Choroid plexus epithelial cell (primary cell): ENCODE measurements at regions not wholly inside any gene's neighbourhood (a gene's known extent, or its start where the extent isn't known, plus 50 kb on each side); places are given as distances from the start of the nearest gene placed in this dataset.

Source experiments
- DNase-seq: peaks from one replicate; pipeline ENCODE4 v3.0.0-alpha.2; 2010; ENCODE audit warnings: low read depth
- H3K4me3 ChIP-seq: 2 replicates; pipeline ENCODE4 v1.5.1; 2011; ENCODE audit warnings: low read depth, mild to moderate bottlenecking, control low read depth, low read length, moderate library complexity
- TF ChIP-seq, protein P1 (sequence below): conservative IDR thresholded peaks from 2 replicates; pipeline ENCODE4 v1.5.1; 2011; ENCODE audit warnings: low read depth, mild to moderate bottlenecking, control low read depth, inconsistent platforms, low read length, moderate library complexity

DNA sequence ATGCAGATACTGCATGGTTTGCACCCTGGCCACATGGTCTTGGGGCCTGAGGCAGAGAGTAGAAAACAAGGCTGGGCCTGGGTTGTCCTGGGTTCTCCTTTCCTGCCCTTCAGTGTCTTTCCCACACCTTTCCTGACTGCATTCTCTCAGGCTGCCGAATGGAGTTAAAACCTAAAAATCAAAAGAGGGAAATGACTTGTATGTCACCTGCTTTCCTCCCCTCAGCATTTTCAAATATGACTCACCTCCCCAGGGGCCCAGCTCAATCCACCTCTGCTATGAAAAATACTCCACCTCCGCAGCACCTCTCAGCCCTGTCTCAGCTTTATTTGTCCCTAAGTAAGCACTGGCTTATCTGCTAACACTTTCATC lies 457.8 kb upstream of the MEX3C start:
- TF ChIP-seq, protein P1, sequence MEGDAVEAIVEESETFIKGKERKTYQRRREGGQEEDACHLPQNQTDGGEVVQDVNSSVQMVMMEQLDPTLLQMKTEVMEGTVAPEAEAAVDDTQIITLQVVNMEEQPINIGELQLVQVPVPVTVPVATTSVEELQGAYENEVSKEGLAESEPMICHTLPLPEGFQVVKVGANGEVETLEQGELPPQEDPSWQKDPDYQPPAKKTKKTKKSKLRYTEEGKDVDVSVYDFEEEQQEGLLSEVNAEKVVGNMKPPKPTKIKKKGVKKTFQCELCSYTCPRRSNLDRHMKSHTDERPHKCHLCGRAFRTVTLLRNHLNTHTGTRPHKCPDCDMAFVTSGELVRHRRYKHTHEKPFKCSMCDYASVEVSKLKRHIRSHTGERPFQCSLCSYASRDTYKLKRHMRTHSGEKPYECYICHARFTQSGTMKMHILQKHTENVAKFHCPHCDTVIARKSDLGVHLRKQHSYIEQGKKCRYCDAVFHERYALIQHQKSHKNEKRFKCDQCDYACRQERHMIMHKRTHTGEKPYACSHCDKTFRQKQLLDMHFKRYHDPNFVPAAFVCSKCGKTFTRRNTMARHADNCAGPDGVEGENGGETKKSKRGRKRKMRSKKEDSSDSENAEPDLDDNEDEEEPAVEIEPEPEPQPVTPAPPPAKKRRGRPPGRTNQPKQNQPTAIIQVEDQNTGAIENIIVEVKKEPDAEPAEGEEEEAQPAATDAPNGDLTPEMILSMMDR = no peak
- no peak for DNase-seq
- no peak overlapping the region for H3K4me3 ChIP-seq

DNA sequence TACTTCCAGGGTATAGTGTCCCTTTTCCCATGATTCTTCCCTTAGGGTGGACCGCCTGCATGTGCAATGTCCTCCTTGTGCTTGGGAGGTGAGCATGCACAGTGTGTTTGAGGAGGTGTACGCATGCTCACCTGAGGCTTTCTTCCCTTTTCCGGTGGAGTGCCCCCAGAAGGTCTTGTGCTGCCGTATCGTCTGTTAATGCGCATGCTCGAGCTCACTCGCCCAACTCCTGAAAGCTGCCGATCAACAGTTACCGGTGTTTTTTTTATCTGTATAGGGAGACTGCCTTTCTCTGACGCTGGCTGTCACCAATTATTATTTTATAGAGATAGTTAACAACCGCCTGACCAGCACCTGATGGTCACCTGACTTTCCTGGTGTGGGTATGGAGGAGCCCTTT lies 458.8 kb upstream of the MEX3C start:
- H3K4me3 ChIP-seq = no peak overlapping the region
- TF ChIP-seq, protein P1 = no peak
- no peak for DNase-seq

DNA sequence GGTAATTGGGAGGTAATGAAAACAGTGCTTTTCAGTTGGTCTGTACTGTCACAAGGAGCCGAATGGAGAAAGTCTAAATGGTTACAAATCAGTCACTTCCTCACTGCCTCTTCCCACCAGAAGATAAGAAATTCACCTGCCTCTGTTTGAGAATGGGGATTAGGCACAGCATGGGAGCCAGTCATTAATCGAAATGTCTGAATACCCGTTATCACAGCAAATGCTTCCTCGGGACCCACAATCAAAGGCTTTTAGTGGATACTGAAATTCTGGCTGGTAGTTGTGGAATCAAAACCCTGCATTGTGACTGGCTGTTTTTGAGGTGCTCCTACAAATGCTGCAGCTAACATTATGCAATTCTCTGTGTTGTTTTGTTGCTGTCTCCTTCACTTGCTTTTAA lies 461.0 kb upstream of the MEX3C start:
- no peak for DNase-seq
- no peak overlapping the region for H3K4me3 ChIP-seq
- TF ChIP-seq, protein P1 = no peak

DNA sequence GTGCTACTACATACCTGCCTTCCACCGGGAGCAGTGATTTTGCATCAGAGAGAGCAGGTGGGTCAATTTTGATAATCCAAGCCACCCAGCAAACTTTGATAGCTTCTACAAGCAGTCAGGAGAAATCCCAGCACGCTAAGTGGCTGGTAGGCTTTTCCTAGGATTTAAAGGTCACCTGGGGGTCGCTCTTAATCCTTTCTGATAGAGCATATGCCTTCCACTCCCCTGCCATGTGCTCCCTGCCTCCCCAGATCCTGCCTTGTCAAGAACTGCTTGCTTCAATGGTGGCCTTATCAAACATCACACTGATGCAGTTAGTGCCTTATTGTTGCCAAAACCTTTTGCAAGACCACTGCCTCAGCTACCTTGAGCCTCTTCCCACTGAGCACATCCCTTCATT lies 462.3 kb upstream of the MEX3C start:
- no peak for DNase-seq
- TF ChIP-seq, protein P1 = no peak
- no peak overlapping the region for H3K4me3 ChIP-seq

DNA sequence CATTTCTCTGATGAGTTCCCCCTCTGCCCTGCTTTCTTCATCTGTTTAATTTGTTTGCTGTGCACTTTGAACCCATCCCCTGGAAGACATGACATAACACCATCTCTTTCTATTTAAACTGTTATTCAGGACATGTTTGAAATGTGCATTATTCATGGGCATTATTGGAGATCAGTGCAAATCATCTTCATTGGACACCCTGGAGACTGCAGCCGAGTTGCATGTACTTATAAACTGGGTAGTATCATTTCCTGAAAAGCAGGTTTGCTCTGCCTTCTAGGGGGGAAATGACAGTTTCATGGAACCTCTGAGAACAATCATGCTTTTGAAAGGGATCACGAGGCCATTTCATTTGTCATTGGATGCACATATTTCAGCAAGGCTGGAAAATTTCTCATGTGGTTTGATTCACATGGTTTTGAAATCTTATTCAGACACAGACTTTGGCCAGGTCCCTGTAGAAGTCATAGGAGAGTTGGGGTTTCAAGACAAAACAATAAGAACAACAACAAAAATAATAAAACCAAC lies 462.8 kb upstream of the MEX3C start:
- DNase-seq = no peak
- no peak overlapping the region for H3K4me3 ChIP-seq

DNA sequence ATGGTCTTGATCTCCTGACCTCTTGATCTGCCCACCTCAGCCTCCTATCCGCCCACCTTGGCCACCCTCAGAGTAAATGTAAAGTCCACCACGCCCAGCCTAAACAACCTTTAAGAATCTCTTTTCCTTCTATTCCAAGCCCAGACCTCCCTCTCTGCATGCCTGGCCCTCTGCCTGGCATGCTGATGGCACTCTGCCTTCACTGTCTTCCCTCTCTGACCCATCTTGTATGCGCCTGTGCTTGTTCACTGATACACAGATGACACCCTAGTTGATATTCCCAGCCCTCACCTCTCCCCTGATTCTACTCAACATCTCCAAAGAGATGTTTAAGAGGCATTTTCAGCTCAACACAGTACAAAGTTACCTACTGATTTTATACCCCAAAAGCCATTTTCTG lies 466.8 kb upstream of the MEX3C start:
- TF ChIP-seq, protein P1 = no peak
- DNase-seq = no peak
- H3K4me3 ChIP-seq = no peak overlapping the region

More for the DNA sequence above, 462.8 kb upstream of the MEX3C start:
- TF ChIP-seq, protein P1 = no peak

DNA sequence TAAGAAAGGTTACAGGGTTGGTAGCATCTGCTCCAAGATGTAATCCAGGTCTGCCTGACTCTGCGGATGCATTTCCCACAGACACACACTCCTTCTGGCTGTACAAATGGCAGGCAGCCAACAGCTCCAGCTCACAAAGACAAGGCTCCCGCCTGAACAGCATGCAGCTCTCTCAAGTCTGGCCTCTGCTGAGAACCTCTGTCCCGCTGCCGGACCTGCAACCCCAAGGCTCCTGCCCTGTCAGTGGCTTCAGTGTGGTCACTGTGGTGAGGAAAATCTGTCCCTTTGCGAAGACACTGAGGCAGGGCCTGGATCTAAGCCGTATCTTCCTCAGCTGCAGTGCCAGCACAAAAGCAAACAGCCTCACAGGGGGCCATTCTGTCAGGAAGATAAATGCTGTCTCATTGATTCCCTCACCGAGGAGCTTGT lies 469.3 kb upstream of the MEX3C start:
- peak; percentile 60 for DNase-seq
- TF ChIP-seq, protein P1 = no peak
- no peak overlapping the region for H3K4me3 ChIP-seq
